Nephron (organoid): ENCODE measurements at regions not wholly inside any gene's neighbourhood (a gene's known extent, or its start where the extent isn't known, plus 50 kb on each side); places are given as distances from the start of the nearest gene placed in this dataset.
A peak's percentile ranks its signal among the peaks of the same experiment; 100 is the strongest.

ENCODE experiments used
- H3K27ac Mint-ChIP-seq, 3 experiments: 2 replicates each; pipeline ENCODE4 v1.8.0; 2020; ENCODE audit warnings: mixed read lengths in 3 of 3, mild to moderate bottlenecking in 2 of 3, moderate library complexity in 1 of 3
- H3K27me3 Mint-ChIP-seq: 2 replicates; pipeline ENCODE4 v1.8.0; 2021; ENCODE audit warnings: low read depth, mild to moderate bottlenecking, moderate library complexity, mixed read lengths
- H3K36me3 Mint-ChIP-seq: 2 replicates; pipeline ENCODE4 v1.8.0; 2020; ENCODE audit warnings: low read depth, mixed read lengths
- H3K4me1 Mint-ChIP-seq: 2 replicates; pipeline ENCODE4 v1.8.0; 2020; ENCODE audit warnings: mixed read lengths
- H3K4me3 Mint-ChIP-seq, 3 experiments: 2 replicates each; pipeline ENCODE4 v1.8.0; 2020; ENCODE audit warnings: mild to moderate bottlenecking in 3 of 3, mixed read lengths in 3 of 3, moderate library complexity in 2 of 3
- H3K9me3 Mint-ChIP-seq: 2 replicates; pipeline ENCODE4 v1.8.0; 2020; ENCODE audit warnings: mixed read lengths
- CTCF ChIP-seq, 3 experiments: fragments of 200-600 bp; sonication (generic); IDR thresholded peaks; one replicate each; pipeline ENCODE4 v1.5.0; 2021; ENCODE audit warnings: antibody characterized with exemption in 3 of 3; ENCODE audit not compliant: unreplicated experiment in 3 of 3

GRCh38 chr5:34486849-34487158, 169.3 kb upstream of the RAI14 start:
- H3K4me1 Mint-ChIP-seq, result peaks cover 47% of the 10 kb centered on the region
- no peaks in the 10 kb centered on the region for H3K9me3 Mint-ChIP-seq
- TF ChIP-seq CTCF (IDR thresholded peaks at IDR 0.05; ENCODE audit: unreplicated experiment in 3 of 3), result no peak
- H3K4me3 Mint-ChIP-seq, result no peak overlapping the region
- H3K36me3 Mint-ChIP-seq, result no peaks in the 10 kb centered on the region
- peaks cover 8% of the 10 kb centered on the region for H3K27me3 Mint-ChIP-seq
- peak overlapping the region in 2 of 3 experiments; percentile 39 to 58 for H3K27ac Mint-ChIP-seq

- H3K9me3 Mint-ChIP-seq, result no peaks in the 10 kb centered on the region
- H3K4me1 Mint-ChIP-seq, result peaks cover 47% of the 10 kb centered on the region
- H3K4me3 Mint-ChIP-seq, result no peak overlapping the region
- no peaks in the 10 kb centered on the region for H3K36me3 Mint-ChIP-seq
- H3K27me3 Mint-ChIP-seq, result peaks cover 8% of the 10 kb centered on the region
- no peak for TF ChIP-seq CTCF (IDR thresholded peaks at IDR 0.05; ENCODE audit: unreplicated experiment in 3 of 3)
- peak overlapping the region; percentile 2 to 58 (median 25) for H3K27ac Mint-ChIP-seq
Observed at GRCh38 chr5:34487159-34487879, 168.8 kb upstream of the RAI14 start.

GRCh38 chr5:34487956-34488355, 168.2 kb upstream of the RAI14 start:
- H3K9me3 Mint-ChIP-seq, result no peaks in the 10 kb centered on the region
- no peak overlapping the region for H3K4me3 Mint-ChIP-seq
- no peaks in the 10 kb centered on the region for H3K36me3 Mint-ChIP-seq
- peaks cover 47% of the 10 kb centered on the region for H3K4me1 Mint-ChIP-seq
- peak overlapping the region in 2 of 3 experiments; percentile 1 to 58 for H3K27ac Mint-ChIP-seq
- no peak for TF ChIP-seq CTCF (IDR thresholded peaks at IDR 0.05; ENCODE audit: unreplicated experiment in 3 of 3)
- H3K27me3 Mint-ChIP-seq, result peaks cover 8% of the 10 kb centered on the region

- Mint-ChIP-seq H3K9me3 (no peaks in the 10 kb centered on the region), H3K36me3 (no peaks in the 10 kb centered on the region), H3K4me1 (peaks cover 42% of the 10 kb centered on the region), H3K27ac (peak overlapping the region; percentile 27 to 44 (median 40)), H3K4me3 (no peak overlapping the region), H3K27me3 (peaks cover 8% of the 10 kb centered on the region)
- TF ChIP-seq CTCF (IDR thresholded peaks at IDR 0.05; ENCODE audit: unreplicated experiment in 3 of 3), result no peak
Observed at GRCh38 chr5:34488984-34489383, 167.1 kb upstream of the RAI14 start.

GRCh38 chr5:34490506-34491250, 165.4 kb upstream of the RAI14 start:
- no peaks in the 10 kb centered on the region for H3K36me3 Mint-ChIP-seq
- H3K4me1 Mint-ChIP-seq, result peaks cover 51% of the 10 kb centered on the region
- peaks cover 4% of the 10 kb centered on the region for H3K27me3 Mint-ChIP-seq
- H3K9me3 Mint-ChIP-seq, result no peaks in the 10 kb centered on the region
- H3K27ac Mint-ChIP-seq, result peak overlapping the region; percentile 67 to 89 (median 81)
- peak overlapping the region in 2 of 3 experiments; percentile 40 to 41 for H3K4me3 Mint-ChIP-seq
- TF ChIP-seq CTCF (IDR thresholded peaks at IDR 0.05; ENCODE audit: unreplicated experiment in 3 of 3), result no peak
